HG03354 (cell line): ENCODE measurements at regions not wholly inside any gene's neighbourhood (a gene's known extent, or its start where the extent isn't known, plus 50 kb on each side); places are given as distances from the start of the nearest gene placed in this dataset.

ENCODE experiments used
- ATAC-seq: cut with Tn5 transposase; IDR thresholded peaks from one replicate; pipeline ENCODE4 v1.9.1; 2021; ENCODE audit warnings: mild to moderate bottlenecking; ENCODE audit not compliant: unreplicated experiment, poor library complexity, severe bottlenecking

DNA sequence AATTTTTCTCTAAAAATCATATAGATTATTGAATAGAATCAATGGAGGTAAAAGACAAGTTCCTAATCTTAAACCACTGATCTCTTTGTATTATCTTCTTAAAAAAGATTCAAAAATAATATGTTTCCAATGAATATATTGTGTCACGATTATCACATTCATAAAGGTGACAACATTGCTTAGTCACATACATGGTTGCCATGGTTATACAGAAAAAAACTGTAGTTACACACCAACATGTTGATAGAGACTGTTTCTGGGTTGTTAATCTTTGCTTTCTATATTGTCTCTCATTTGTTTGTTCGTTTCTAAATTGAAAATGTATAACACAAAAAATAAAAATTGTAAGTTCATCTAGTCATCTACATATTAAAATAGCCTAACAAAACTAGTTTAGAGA, 376.0 kb upstream of the ALCAM start:
- ATAC-seq: no peak

DNA sequence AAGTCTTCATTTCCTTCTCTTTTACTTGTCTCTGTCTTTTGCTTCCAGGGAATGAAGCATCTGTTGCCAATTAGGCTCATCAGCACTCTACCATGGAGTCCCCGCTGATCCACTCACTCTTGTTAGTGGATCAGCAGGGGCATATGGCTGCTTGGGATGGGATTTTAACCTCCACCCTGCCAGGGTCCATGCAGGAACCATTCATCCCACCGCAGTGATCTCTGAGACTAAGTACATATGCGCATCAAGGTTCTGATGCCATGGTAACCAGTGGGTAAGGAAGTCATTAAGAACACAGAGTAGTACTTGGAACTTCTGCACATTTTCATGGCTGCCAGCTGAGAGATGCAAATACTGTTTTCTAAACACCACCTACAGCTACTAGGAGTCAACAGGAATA, 374.0 kb upstream of the ALCAM start:
- ATAC-seq: no peak

DNA sequence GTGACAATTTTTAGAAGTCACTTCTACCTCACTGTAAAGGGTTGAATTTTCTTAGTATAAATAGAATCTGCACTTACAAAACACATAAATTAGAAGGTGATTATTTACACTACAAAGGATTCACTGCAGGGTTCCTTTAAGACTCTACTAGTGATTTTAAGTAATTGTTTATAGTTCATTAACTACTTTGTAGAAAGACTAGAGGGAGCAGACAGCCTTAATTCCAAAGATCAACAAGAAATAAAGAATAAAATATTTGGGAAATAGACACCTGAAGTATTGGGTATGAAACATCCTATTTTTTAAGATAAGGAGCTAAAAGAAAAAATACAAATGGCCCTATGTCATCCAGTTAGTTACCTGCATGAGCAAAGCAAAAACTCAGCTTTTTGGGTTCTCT, 360.5 kb upstream of the ALCAM start:
- ATAC-seq: no peak

DNA sequence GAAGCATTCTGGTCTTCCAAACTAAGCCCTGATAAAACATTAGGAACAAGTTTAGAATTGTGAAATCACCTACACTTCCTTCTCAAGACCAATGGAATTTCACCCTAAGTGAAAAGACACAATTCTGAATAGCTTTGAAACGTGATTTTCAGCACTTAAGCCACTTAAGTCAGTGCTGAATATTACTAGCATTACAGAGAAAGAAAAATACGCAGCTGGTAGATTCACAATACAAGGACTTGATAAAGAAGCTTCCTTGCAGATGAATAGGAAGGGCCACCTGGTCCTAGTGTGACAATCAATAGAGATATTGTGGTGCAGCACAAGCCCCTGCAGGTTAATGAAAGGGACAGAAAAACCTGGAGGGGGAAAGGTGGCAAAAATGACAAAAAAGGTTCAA, 353.1 kb upstream of the ALCAM start:
- no peak for ATAC-seq

GRCh38 chr3:105014631-105015030, 352.1 kb upstream of the ALCAM start:
- ATAC-seq: no peak

DNA sequence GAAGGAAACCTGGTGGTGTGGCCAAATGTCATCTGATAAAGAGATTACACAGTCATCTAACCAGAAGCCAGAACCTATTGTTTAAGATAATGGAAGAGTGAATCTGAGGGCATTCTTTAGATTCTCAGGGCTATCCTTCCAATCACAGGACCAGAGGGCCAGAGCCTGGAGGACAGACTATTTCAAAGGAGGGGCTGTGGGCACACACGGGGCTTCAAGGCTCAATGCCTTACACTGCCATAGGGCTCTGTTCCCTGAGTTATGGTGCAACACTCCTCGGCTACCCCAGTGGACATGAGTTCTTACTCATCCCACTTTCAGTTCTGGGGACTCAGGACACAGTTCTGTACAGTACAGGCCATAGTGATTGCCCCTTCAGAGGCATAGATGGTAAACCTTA, 343.9 kb upstream of the ALCAM start:
- ATAC-seq: no peak

DNA sequence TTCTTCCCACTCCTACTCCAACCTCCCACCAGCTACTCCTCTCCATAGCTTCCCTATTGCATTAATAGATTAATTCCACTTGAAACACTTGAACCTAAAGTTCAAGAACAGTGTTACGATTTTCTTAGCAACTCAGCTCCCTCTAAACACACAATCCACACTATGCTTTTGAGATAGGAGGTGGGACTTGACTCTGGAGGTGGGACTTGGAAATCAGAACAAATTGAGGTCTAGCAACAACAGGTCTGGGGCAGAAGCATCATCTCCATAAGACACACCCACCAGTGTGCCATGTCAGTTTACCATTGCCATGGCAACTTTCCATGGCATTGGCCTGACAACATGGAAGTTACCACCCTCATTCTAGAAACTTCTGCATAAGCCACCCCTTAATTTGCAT, 336.5 kb upstream of the ALCAM start:
- no peak for ATAC-seq

- ATAC-seq: no peak
These were observed 334.2 kb upstream of the ALCAM start for GRCh38 chr3:105032541-105032940.

DNA sequence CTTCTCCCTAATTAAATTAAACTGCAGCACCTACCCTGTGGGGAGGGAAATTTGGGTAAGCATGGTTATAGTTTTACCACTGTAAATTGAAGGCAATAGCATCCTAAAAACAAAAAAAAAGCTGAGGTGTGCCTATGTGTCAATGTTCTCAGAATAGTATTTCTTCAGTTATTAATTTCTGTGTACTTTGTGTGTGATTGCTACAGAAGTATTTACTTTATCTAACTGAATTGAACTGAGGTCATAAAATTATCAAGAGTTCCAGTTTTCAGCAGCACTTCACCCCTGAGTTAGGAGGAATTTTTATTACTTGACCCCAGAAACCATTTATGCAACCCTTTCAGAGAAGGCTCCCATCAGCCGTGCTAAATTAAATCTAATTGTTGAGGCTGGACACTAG, 333.6 kb upstream of the ALCAM start:
- no peak for ATAC-seq

DNA sequence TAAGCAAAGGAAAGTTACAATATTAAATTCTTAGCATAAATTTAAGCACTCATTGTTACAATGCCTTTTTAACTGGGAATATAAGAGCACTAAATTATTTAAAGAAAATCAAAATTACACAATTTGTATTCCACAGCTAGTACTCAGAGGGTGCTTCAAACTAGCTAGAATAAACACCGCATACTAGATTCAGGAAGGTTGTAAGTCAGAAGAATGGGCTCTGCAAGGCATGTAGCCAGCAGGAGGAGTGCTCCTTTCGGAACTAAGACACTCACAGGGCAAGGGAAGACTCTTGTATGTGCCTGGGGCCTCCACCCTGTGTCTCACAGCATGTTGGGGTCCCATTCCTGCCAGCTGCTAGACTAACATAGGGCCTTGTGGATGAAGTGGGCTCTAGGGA, 327.7 kb upstream of the ALCAM start:
- no peak for ATAC-seq

DNA sequence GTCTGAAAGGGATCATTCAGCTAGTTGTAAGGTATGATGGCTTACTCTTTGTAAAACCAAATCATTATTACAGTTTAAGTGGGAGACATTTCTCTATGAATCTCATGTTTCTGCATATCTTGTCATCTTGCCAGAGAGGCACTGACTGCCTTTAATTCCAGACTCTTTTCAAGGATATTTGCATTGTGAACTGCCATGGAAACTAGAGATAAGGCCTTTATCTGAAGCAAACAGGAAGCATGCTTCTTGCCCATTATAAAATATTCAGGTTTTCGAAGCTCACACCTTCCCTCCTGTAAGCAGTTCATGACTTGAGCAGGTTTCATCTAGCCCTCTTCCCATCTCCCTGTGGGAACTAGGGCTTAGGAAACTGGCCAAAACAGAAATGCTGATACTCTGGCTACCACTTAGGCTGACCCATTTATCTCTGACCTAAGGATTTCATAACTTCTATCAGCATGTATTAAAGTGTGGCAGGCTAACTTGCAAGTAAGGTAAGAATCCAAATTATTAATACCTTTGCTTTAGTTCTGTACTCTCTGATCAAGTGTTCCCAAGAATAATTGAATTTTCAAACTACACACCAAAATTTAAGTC, 326.6 kb upstream of the ALCAM start:
- no peak for ATAC-seq

GRCh38 chr3:105042586-105042985, 324.1 kb upstream of the ALCAM start:
- no peak for ATAC-seq

- ATAC-seq: no peak
These were observed 315.6 kb upstream of the ALCAM start for GRCh38 chr3:105051111-105051510.

GRCh38 chr3:105051972-105052371, 314.7 kb upstream of the ALCAM start:
- no peak for ATAC-seq

DNA sequence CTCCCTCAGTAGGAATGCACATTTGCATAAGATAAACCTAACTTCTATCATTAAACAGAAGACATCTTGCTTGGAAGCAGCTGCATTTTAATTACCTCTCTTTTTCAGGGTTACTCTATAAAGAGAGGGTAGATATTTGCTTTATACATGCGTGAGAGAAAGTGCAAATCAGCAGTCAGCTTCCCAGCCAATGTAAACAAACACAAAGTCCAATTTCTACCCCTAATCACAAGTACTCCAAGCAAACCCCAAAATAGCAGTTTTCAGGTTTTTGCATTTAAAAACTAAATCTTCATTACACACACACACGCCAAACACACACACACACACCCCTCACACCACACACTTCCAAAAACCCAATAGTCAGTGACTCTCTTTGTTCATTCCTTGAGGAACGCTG, 303.9 kb upstream of the ALCAM start:
- no peak for ATAC-seq

- no peak for ATAC-seq
These were observed 300.5 kb upstream of the ALCAM start for GRCh38 chr3:105065895-105066839.

- no peak for ATAC-seq
These were observed 299.3 kb upstream of the ALCAM start for GRCh38 chr3:105067361-105067760.

DNA sequence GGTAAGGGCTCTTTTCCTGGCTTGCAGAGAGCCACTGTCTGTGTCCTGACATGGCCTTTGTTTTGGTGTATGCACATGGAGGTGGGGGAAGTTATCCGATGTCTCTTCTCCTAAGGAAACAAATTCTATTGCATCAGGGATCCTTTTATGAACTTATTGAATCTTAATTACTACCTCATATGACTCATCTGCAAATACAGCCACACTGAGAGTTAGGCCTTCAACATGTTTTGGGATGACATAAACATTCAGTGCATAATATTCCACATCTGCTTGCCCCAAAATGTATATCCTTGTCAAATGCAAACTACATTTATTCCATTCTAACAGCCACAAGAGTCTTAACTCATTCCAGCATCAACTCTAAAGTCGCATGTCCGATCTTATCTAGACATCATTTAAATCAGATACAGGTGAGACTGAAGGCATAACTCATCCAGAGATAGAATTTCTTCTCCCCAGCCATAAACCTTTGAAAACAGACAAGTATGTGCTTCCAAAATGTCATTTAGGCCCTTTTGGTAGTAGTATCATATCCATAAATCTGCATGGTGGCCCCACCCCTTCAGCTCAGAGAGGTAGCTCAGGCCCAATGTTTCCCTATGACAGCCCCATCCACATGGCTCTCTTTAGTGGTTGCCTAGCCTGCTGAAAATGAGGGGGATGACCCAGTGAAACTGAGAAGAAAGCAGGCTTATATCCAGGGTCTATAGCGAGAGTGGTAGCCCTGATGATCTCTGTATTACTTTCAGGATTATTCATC, 289.5 kb upstream of the ALCAM start:
- ATAC-seq: no peak

- no peak for ATAC-seq
These were observed 282.8 kb upstream of the ALCAM start for GRCh38 chr3:105083945-105084344.

DNA sequence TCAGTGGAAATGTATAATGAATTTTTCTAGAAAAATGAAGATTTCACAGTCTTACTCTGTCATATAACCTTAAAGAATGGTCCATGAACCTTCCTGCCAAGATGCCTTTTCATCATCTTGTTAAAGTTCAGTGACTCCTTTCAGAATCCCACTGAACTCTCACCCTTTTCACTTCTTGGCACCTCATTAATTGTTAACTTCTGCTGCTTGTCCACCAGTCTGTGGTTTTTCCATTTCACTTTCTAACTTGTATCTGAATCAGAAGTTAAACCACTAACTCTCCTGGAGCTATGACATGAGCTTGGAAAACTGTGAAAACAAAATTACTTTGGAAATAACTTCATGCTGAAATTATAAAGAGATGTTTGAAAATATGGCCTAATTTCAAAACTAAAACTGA, 281.2 kb upstream of the ALCAM start:
- no peak for ATAC-seq
